Amniotic stem cell (primary cell): ENCODE measurements at regions not wholly inside any gene's neighbourhood (a gene's known extent, or its start where the extent isn't known, plus 50 kb on each side); places are given as distances from the start of the nearest gene placed in this dataset.

Experiments
- DNase-seq: peaks from one replicate; lab custom pipeline; 2025; lab: John Stamatoyannopoulos, UW

GRCh38 chr16:59179446-59180082, 445.4 kb upstream of the GOT2 start:
- DNase-seq = no peak

- DNase-seq = no peak
These were observed 439.3 kb upstream of the GOT2 start for GRCh38 chr16:59173408-59173831.

GRCh38 chr16:59170099-59170712, 436.1 kb upstream of the GOT2 start:
- no peak for DNase-seq

- DNase-seq = no peak
These were observed 435.1 kb upstream of the GOT2 start for GRCh38 chr16:59169168-59169567.

GRCh38 chr16:59168461-59169114, 434.5 kb upstream of the GOT2 start:
- DNase-seq = no peak

GRCh38 chr16:59164461-59164860, 430.3 kb upstream of the GOT2 start:
- DNase-seq = no peak

- DNase-seq = no peak
These were observed 429.4 kb upstream of the GOT2 start for GRCh38 chr16:59163371-59164055.

- DNase-seq = no peak
These were observed 427.6 kb upstream of the GOT2 start for GRCh38 chr16:59161679-59162078.

- no peak for DNase-seq
These were observed 420.2 kb upstream of the GOT2 start for GRCh38 chr16:59154295-59154694.

GRCh38 chr16:59148769-59149155, 414.6 kb upstream of the GOT2 start:
- no peak for DNase-seq

GRCh38 chr16:59148056-59148768, 414.1 kb upstream of the GOT2 start:
- no peak for DNase-seq

GRCh38 chr16:59146140-59146539, 412.0 kb upstream of the GOT2 start:
- no peak for DNase-seq

- DNase-seq = no peak
These were observed 410.7 kb upstream of the GOT2 start for GRCh38 chr16:59144841-59145240.

GRCh38 chr16:59144326-59144725, 410.2 kb upstream of the GOT2 start:
- no peak for DNase-seq

GRCh38 chr16:59126486-59126885, 392.4 kb upstream of the GOT2 start:
- DNase-seq = no peak

GRCh38 chr16:59124056-59124455, 389.9 kb upstream of the GOT2 start:
- DNase-seq = no peak

GRCh38 chr16:59123479-59123878, 389.4 kb upstream of the GOT2 start:
- no peak for DNase-seq

- DNase-seq = no peak
These were observed 388.1 kb upstream of the GOT2 start for GRCh38 chr16:59122262-59122537.

GRCh38 chr16:59121411-59122261, 387.5 kb upstream of the GOT2 start:
- DNase-seq = no peak

GRCh38 chr16:59116744-59117143, 382.6 kb upstream of the GOT2 start:
- no peak for DNase-seq

GRCh38 chr16:59114790-59115189, 380.7 kb upstream of the GOT2 start:
- no peak for DNase-seq
